H9 (cell line): ENCODE measurements at regions not wholly inside any gene's neighbourhood (a gene's known extent, or its start where the extent isn't known, plus 50 kb on each side); places are given as distances from the start of the nearest gene placed in this dataset.

ENCODE experiments used
- DNase-seq: peaks from one replicate; pipeline ENCODE4 v3.0.0-alpha.2; 2017
- H2AFZ ChIP-seq: one replicate; pipeline ENCODE4 v1.6.1; 2013; ENCODE audit warnings: mild to moderate bottlenecking, low read length, control low read depth, moderate library complexity
- H2AK5ac ChIP-seq: 2 replicates; pipeline ENCODE4 v1.6.1; 2013; ENCODE audit warnings: low read length, control low read depth, mixed read lengths; ENCODE audit not compliant: insufficient read length
- H2BK120ac ChIP-seq: one replicate; pipeline ENCODE4 v1.6.1; 2013; ENCODE audit warnings: low read depth, mild to moderate bottlenecking, low read length, control low read depth, inconsistent platforms; ENCODE audit not compliant: poor library complexity, severe bottlenecking
- H2BK12ac ChIP-seq: 2 replicates; pipeline ENCODE4 v1.6.1; 2013; ENCODE audit warnings: low read length, control low read depth, mixed read lengths, low read depth; ENCODE audit not compliant: insufficient read length
- H2BK15ac ChIP-seq: 2 replicates; pipeline ENCODE4 v1.6.1; 2013; ENCODE audit warnings: low read depth, low read length, control low read depth
- H2BK20ac ChIP-seq: one replicate; pipeline ENCODE4 v1.6.1; 2013; ENCODE audit warnings: low read depth, mild to moderate bottlenecking, low read length, control low read depth, inconsistent platforms; ENCODE audit not compliant: poor library complexity, severe bottlenecking
- H2BK5ac ChIP-seq: 2 replicates; pipeline ENCODE4 v1.6.1; 2013; ENCODE audit warnings: low read length, control low read depth, mixed read lengths; ENCODE audit not compliant: insufficient read length
- H3K14ac ChIP-seq: 2 replicates; pipeline ENCODE4 v1.6.1; 2013; ENCODE audit warnings: low read length, control low read depth; ENCODE audit not compliant: insufficient read depth
- H3K18ac ChIP-seq: 2 replicates; pipeline ENCODE4 v1.6.1; 2013; ENCODE audit warnings: low read depth, mild to moderate bottlenecking, mixed read lengths, low read length, control low read depth; ENCODE audit not compliant: insufficient read length
- H3K23ac ChIP-seq: 2 replicates; pipeline ENCODE4 v1.6.1; 2013; ENCODE audit warnings: low read length, control low read depth, mixed read lengths, low read depth; ENCODE audit not compliant: insufficient read length
- H3K23me2 ChIP-seq: 2 replicates; pipeline ENCODE4 v1.6.1; 2013; ENCODE audit warnings: low read depth, mild to moderate bottlenecking, mixed read lengths, low read length, control low read depth; ENCODE audit not compliant: insufficient read length, poor library complexity, severe bottlenecking
- H3K27ac ChIP-seq: 2 replicates; pipeline ENCODE4 v1.5.1; 2013; ENCODE audit warnings: low read length, control low read depth, mixed read lengths, low read depth; ENCODE audit not compliant: insufficient read length
- H3K27me3 ChIP-seq: 2 replicates; pipeline ENCODE4 v1.6.1; 2013; ENCODE audit warnings: low read length, control low read depth, inconsistent platforms; ENCODE audit not compliant: insufficient read depth
- H3K4ac ChIP-seq: 2 replicates; pipeline ENCODE4 v1.6.1; 2013; ENCODE audit warnings: low read depth, mild to moderate bottlenecking, control low read depth, inconsistent platforms, low read length, moderate library complexity
- H3K4me1 ChIP-seq: 2 replicates; pipeline ENCODE4 v1.6.1; 2013; ENCODE audit warnings: low read length, control low read depth, inconsistent platforms; ENCODE audit not compliant: insufficient read depth
- H3K4me2 ChIP-seq: 2 replicates; pipeline ENCODE4 v1.6.1; 2013; ENCODE audit warnings: low read length, control low read depth, mixed read lengths; ENCODE audit not compliant: insufficient read length, insufficient read depth
- H3K56ac ChIP-seq: 2 replicates; pipeline ENCODE4 v1.6.1; 2013; ENCODE audit warnings: low read depth, mild to moderate bottlenecking, mixed read lengths, low read length, control low read depth; ENCODE audit not compliant: insufficient read length
- H3K79me1 ChIP-seq: 2 replicates; pipeline ENCODE4 v1.6.1; 2013; ENCODE audit warnings: low read depth, mild to moderate bottlenecking, moderate library complexity, low read length, control low read depth, inconsistent platforms; ENCODE audit not compliant: insufficient read depth, poor library complexity, severe bottlenecking
- H3K79me2 ChIP-seq: 2 replicates; pipeline ENCODE4 v1.6.1; 2013; ENCODE audit warnings: low read length, control low read depth, inconsistent platforms; ENCODE audit not compliant: insufficient read depth
- H3K9ac ChIP-seq: 2 replicates; pipeline ENCODE4 v1.6.1; 2013; ENCODE audit warnings: low read length, control low read depth, mixed read lengths; ENCODE audit not compliant: insufficient read length; ENCODE audit errors: extremely low read depth
- H3K9me3 ChIP-seq: one replicate; pipeline ENCODE4 v1.6.1; 2013; ENCODE audit warnings: low read depth, low read length, inconsistent platforms; ENCODE audit not compliant: control insufficient read depth
- H3T11ph ChIP-seq: one replicate; pipeline ENCODE4 v1.6.1; 2013; ENCODE audit warnings: mild to moderate bottlenecking, low read length, control low read depth, inconsistent platforms
- H4K20me1 ChIP-seq: one replicate; pipeline ENCODE4 v1.6.1; 2013; ENCODE audit not compliant: control insufficient read depth, insufficient read length, insufficient read depth
- H4K5ac ChIP-seq: 2 replicates; pipeline ENCODE4 v1.6.1; 2013; ENCODE audit warnings: low read depth, mild to moderate bottlenecking, mixed read lengths, low read length, control low read depth; ENCODE audit not compliant: insufficient read length
- H4K8ac ChIP-seq: replicated peaks from 2 replicates; pipeline ENCODE4 v1.6.1; 2013; ENCODE audit warnings: low read length, control low read depth, mixed read lengths, low read depth; ENCODE audit not compliant: insufficient read length
- H4K91ac ChIP-seq: 2 replicates; pipeline ENCODE4 v1.6.1; 2013; ENCODE audit warnings: low read depth, mild to moderate bottlenecking, moderate library complexity, mixed read lengths, low read length, control low read depth; ENCODE audit not compliant: insufficient read length
- H3K27ac Mint-ChIP-seq, 3 experiments: 2 replicates in 2 of 3; 3 replicates in 1 of 3; pipeline ENCODE4 v1.8.0; 2020 to 2021; ENCODE audit warnings: mixed read lengths in 3 of 3, mild to moderate bottlenecking in 1 of 3, moderate library complexity in 1 of 3
- H3K27me3 Mint-ChIP-seq: 2 replicates; pipeline ENCODE4 v1.8.0; 2021; ENCODE audit warnings: low read depth, mild to moderate bottlenecking, moderate library complexity, mixed read lengths
- H3K36me3 Mint-ChIP-seq, 3 experiments: 2 replicates in 2 of 3; 3 replicates in 1 of 3; pipeline ENCODE4 v1.8.0; 2020 to 2021; ENCODE audit warnings: low read depth in 3 of 3, mixed read lengths in 3 of 3; ENCODE audit not compliant: insufficient read depth in 1 of 3
- H3K4me1 Mint-ChIP-seq, 2 experiments: 2 replicates each; pipeline ENCODE4 v1.8.0; 2020; ENCODE audit warnings: mixed read lengths in 2 of 2
- H3K4me3 Mint-ChIP-seq, 2 experiments: 2 replicates in 1 of 2; 3 replicates in 1 of 2; pipeline ENCODE4 v1.8.0; 2020 to 2021; ENCODE audit warnings: mild to moderate bottlenecking in 2 of 2, mixed read lengths in 2 of 2, moderate library complexity in 1 of 2
- H3K9me3 Mint-ChIP-seq, 2 experiments: 2 replicates in 1 of 2; 3 replicates in 1 of 2; pipeline ENCODE4 v1.8.0; 2020; ENCODE audit warnings: mild to moderate bottlenecking in 2 of 2, mixed read lengths in 2 of 2, moderate library complexity in 1 of 2
- WGBS: extraction: QIAGEN DNeasy Blood & Tissue Kit; methylation state at CpG from one replicate; pipeline ENCODE4 v1.1.7; 2013; ENCODE audit warnings: missing lambda C conversion rate, low lambda C conversion rate, mixed read lengths; ENCODE audit not compliant: insufficient read length; ENCODE audit errors: extremely low coverage; 5-methylcytosine and 5-hydroxymethylcytosine counted together
- TF ChIP-seq, protein P1 (sequence below): fragments of 200-600 bp; sonication (generic); conservative IDR thresholded peaks from 3 replicates; pipeline ENCODE4 v1.8.0; 2021; ENCODE audit warnings: antibody characterized with exemption, mild to moderate bottlenecking

DNA sequence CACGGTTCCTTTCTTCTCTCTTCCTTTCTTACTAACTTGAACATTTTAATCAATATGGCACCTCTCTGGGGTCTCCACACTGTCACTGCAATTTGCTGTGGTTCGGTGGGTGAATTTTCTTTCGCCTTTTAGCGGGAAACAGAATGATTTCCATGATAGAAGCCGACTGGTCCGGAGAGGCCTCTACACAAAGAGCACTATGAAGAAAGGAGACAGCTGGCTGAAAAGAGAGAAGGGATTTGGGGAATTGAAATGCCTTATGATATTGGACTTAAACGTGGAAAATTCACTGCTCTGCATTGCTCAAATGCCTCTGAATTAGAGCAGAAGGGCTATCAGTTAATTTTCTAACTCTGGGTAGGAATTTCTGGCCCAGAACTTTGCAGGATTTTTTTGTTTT, 55.9 kb downstream of the KCNA5 start:
- Histone ChIP-seq H3K9ac (no peak overlapping the region), H3K9me3 (no peaks in the 10 kb centered on the region), H3K4ac (no peak overlapping the region), H4K20me1 (no peaks in the 10 kb centered on the region), H4K91ac (no peak overlapping the region), H4K8ac (no peak overlapping the region), H3T11ph (no peak overlapping the region), H3K14ac (no peak overlapping the region), H2AK5ac (no peak overlapping the region), H4K5ac (no peak overlapping the region), H2BK20ac (no peak overlapping the region), H3K79me2 (no peaks in the 10 kb centered on the region), H2AFZ (no peak overlapping the region), H3K23me2 (no peaks in the 10 kb centered on the region), H3K56ac (no peak overlapping the region), H3K79me1 (no peaks in the 10 kb centered on the region), H3K27ac (no peak overlapping the region), H2BK15ac (no peak overlapping the region), H3K4me1 (no peaks in the 10 kb centered on the region), H3K4me2 (no peak overlapping the region), H3K23ac (no peak overlapping the region), H3K27me3 (no peaks in the 10 kb centered on the region; the same call in 1 of the 2 replicates), H3K18ac (no peak overlapping the region), H2BK5ac (no peak overlapping the region), H2BK12ac (no peak overlapping the region), H2BK120ac (no peak overlapping the region)
- no peak for DNase-seq
- no CpG with 5 or more reads among the region's 7 CpGs for WGBS
- Mint-ChIP-seq H3K9me3 (no peaks in the 10 kb centered on the region), H3K4me1 (peaks cover 3% of the 10 kb centered on the region in 2 experiments; a peak in 3 of 4 replicates), H3K27me3 (peaks cover 13% of the 10 kb centered on the region), H3K36me3 (no peaks in the 10 kb centered on the region), H3K4me3 (no peak overlapping the region), H3K27ac (no peak overlapping the region; a peak in 1 of 7 replicates)
- TF ChIP-seq, protein P1, sequence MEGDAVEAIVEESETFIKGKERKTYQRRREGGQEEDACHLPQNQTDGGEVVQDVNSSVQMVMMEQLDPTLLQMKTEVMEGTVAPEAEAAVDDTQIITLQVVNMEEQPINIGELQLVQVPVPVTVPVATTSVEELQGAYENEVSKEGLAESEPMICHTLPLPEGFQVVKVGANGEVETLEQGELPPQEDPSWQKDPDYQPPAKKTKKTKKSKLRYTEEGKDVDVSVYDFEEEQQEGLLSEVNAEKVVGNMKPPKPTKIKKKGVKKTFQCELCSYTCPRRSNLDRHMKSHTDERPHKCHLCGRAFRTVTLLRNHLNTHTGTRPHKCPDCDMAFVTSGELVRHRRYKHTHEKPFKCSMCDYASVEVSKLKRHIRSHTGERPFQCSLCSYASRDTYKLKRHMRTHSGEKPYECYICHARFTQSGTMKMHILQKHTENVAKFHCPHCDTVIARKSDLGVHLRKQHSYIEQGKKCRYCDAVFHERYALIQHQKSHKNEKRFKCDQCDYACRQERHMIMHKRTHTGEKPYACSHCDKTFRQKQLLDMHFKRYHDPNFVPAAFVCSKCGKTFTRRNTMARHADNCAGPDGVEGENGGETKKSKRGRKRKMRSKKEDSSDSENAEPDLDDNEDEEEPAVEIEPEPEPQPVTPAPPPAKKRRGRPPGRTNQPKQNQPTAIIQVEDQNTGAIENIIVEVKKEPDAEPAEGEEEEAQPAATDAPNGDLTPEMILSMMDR, result no peak
